ENCODE measurements at regions not wholly inside any gene's neighbourhood (a gene's known extent, or its start where the extent isn't known, plus 50 kb on each side); places are given as distances from the start of the nearest gene placed in this dataset.

DNA sequence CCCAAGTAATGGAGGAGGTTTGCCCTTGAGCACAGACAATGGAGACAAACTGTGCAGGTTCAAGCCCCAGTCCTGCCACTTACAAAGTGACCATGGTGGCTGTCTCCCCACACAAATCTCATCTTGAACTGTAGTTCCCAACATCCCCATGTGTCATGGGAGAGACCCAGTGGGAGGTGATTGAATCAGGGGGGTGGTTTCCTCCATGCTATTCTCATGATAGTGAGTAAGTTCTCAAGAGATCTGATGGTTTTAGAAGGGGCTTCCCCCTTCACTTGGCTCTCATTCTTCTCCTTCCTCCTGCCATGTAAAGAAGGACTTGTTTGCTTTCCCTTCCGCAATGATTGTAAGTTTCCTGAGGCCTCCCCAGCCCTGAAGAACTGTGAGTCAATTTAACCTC is 225.4 kb downstream of the TXNL1 start:
- Histone ChIP-seq H3K27me3 (ENCODE audit: control insufficient read depth, insufficient read depth, low read length) (no peaks in the 10 kb centered on the region), H3K9ac (ENCODE audit: low read depth, low read length) (no peak overlapping the region), H3K4me3 (ENCODE audit: low read depth, low read length) (no peak overlapping the region), H3K9me3 (ENCODE audit: control insufficient read depth, insufficient read depth, low read length) (peaks cover 14% of the 10 kb centered on the region), H3K4me1 (ENCODE audit: control insufficient read depth, insufficient read depth, low read length) (peaks cover 19% of the 10 kb centered on the region), H3K36me3 (ENCODE audit: control insufficient read depth, insufficient read depth, low read length) (no peaks in the 10 kb centered on the region), H3K27ac (ENCODE audit: low read depth, low read length) (peak overlapping the region; percentile 21)

GRCh38 chr18:56409736-56410135 is 228.7 kb downstream of the TXNL1 start:
- no peak overlapping the region for H3K27ac ChIP-seq (ENCODE audit: low read depth, low read length)
- H3K9ac ChIP-seq (ENCODE audit: low read depth, low read length): no peak overlapping the region
- peaks cover 23% of the 10 kb centered on the region for H3K9me3 ChIP-seq (ENCODE audit: control insufficient read depth, insufficient read depth, low read length)

GRCh38 chr18:56407646-56408180 is 230.7 kb downstream of the TXNL1 start:
- Histone ChIP-seq H3K4me3 (ENCODE audit: low read depth, low read length) (no peak overlapping the region), H3K9ac (ENCODE audit: low read depth, low read length) (no peak overlapping the region), H3K4me1 (ENCODE audit: control insufficient read depth, insufficient read depth, low read length) (peaks cover 21% of the 10 kb centered on the region; the same call in 1 of the 2 replicates), H3K36me3 (ENCODE audit: control insufficient read depth, insufficient read depth, low read length) (no peaks in the 10 kb centered on the region), H3K9me3 (ENCODE audit: control insufficient read depth, insufficient read depth, low read length) (peaks cover 16% of the 10 kb centered on the region), H3K27me3 (ENCODE audit: control insufficient read depth, insufficient read depth, low read length) (no peaks in the 10 kb centered on the region), H3K27ac (ENCODE audit: low read depth, low read length) (peak overlapping the region; percentile 57)

More at GRCh38 chr18:56409736-56410135, 228.7 kb downstream of the TXNL1 start:
- Histone ChIP-seq H3K4me1 (ENCODE audit: control insufficient read depth, insufficient read depth, low read length) (peaks cover 29% of the 10 kb centered on the region), H3K27me3 (ENCODE audit: control insufficient read depth, insufficient read depth, low read length) (no peaks in the 10 kb centered on the region), H3K36me3 (ENCODE audit: control insufficient read depth, insufficient read depth, low read length) (no peaks in the 10 kb centered on the region), H3K4me3 (ENCODE audit: low read depth, low read length) (no peak overlapping the region)

- Histone ChIP-seq H3K9me3 (ENCODE audit: control insufficient read depth, insufficient read depth, low read length) (peaks cover 16% of the 10 kb centered on the region), H3K27me3 (ENCODE audit: control insufficient read depth, insufficient read depth, low read length) (no peaks in the 10 kb centered on the region), H3K4me1 (ENCODE audit: control insufficient read depth, insufficient read depth, low read length) (peaks cover 10% of the 10 kb centered on the region; the same call in 1 of the 2 replicates), H3K27ac (ENCODE audit: low read depth, low read length) (no peak overlapping the region), H3K4me3 (ENCODE audit: low read depth, low read length) (no peak overlapping the region), H3K36me3 (ENCODE audit: control insufficient read depth, insufficient read depth, low read length) (no peaks in the 10 kb centered on the region), H3K9ac (ENCODE audit: low read depth, low read length) (no peak overlapping the region)
Observed at GRCh38 chr18:56402872-56403516, 235.4 kb downstream of the TXNL1 start.

- Histone ChIP-seq H3K27ac (ENCODE audit: low read depth, low read length) (no peak overlapping the region), H3K36me3 (ENCODE audit: control insufficient read depth, insufficient read depth, low read length) (no peaks in the 10 kb centered on the region), H3K4me3 (ENCODE audit: low read depth, low read length) (no peak overlapping the region), H3K4me1 (ENCODE audit: control insufficient read depth, insufficient read depth, low read length) (no peaks in the 10 kb centered on the region), H3K9me3 (ENCODE audit: control insufficient read depth, insufficient read depth, low read length) (no peaks in the 10 kb centered on the region), H3K27me3 (ENCODE audit: control insufficient read depth, insufficient read depth, low read length) (no peaks in the 10 kb centered on the region), H3K9ac (ENCODE audit: low read depth, low read length) (no peak overlapping the region)
Observed at GRCh38 chr18:56393870-56394269, 244.5 kb downstream of the TXNL1 start.

DNA sequence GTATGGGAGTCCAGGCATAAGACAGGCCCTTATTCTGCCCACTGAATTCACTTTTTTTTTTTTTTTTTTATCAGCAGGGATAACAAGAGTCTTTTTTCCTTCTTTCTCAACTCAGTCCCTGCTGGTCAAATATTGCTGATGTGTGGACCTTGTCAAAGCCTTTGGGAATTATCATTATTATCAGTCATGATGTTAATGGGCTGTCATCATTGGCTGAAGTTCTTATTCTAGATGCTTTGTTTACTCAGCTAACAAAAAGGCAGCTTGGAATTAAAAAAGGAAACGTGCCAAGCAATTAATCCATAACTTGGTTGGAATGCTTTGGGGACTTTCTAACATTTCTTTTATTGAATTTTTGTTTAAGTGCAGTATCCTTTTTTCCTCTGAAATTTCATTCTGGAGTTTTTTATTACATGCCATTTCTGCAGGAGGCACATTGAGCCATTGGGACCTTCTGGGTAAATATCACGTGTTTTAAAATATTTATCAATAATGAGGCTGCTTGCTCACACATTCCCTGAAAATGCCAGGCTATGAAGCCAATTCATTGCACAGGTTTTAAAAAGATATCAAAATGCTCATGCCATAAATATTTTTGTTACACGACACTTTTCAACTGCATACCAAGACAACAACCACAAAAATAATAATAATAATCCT is 246.3 kb downstream of the TXNL1 start:
- Histone ChIP-seq H3K4me3 (ENCODE audit: low read depth, low read length) (no peak overlapping the region), H3K36me3 (ENCODE audit: control insufficient read depth, insufficient read depth, low read length) (no peaks in the 10 kb centered on the region), H3K9me3 (ENCODE audit: control insufficient read depth, insufficient read depth, low read length) (no peaks in the 10 kb centered on the region), H3K9ac (ENCODE audit: low read depth, low read length) (no peak overlapping the region), H3K4me1 (ENCODE audit: control insufficient read depth, insufficient read depth, low read length) (no peaks in the 10 kb centered on the region), H3K27ac (ENCODE audit: low read depth, low read length) (no peak overlapping the region), H3K27me3 (ENCODE audit: control insufficient read depth, insufficient read depth, low read length) (no peaks in the 10 kb centered on the region)

GRCh38 chr18:56390626-56391025 is 247.8 kb downstream of the TXNL1 start:
- H3K9me3 ChIP-seq (ENCODE audit: control insufficient read depth, insufficient read depth, low read length): no peaks in the 10 kb centered on the region
- no peak overlapping the region for H3K27ac ChIP-seq (ENCODE audit: low read depth, low read length)
- no peak overlapping the region for H3K4me3 ChIP-seq (ENCODE audit: low read depth, low read length)
- no peaks in the 10 kb centered on the region for H3K36me3 ChIP-seq (ENCODE audit: control insufficient read depth, insufficient read depth, low read length)
- H3K9ac ChIP-seq (ENCODE audit: low read depth, low read length): no peak overlapping the region
- H3K27me3 ChIP-seq (ENCODE audit: control insufficient read depth, insufficient read depth, low read length): no peaks in the 10 kb centered on the region
- H3K4me1 ChIP-seq (ENCODE audit: control insufficient read depth, insufficient read depth, low read length): no peaks in the 10 kb centered on the region

- no peak overlapping the region for H3K4me3 ChIP-seq (ENCODE audit: low read depth, low read length)
- no peaks in the 10 kb centered on the region for H3K27me3 ChIP-seq (ENCODE audit: control insufficient read depth, insufficient read depth, low read length)
- H3K9ac ChIP-seq (ENCODE audit: low read depth, low read length): no peak overlapping the region
- H3K9me3 ChIP-seq (ENCODE audit: control insufficient read depth, insufficient read depth, low read length): no peaks in the 10 kb centered on the region
- no peaks in the 10 kb centered on the region for H3K4me1 ChIP-seq (ENCODE audit: control insufficient read depth, insufficient read depth, low read length)
- H3K36me3 ChIP-seq (ENCODE audit: control insufficient read depth, insufficient read depth, low read length): no peaks in the 10 kb centered on the region
- H3K27ac ChIP-seq (ENCODE audit: low read depth, low read length): no peak overlapping the region
Observed at GRCh38 chr18:56389190-56389589, 249.2 kb downstream of the TXNL1 start.

GRCh38 chr18:56388571-56388970 is 249.8 kb downstream of the TXNL1 start:
- H3K4me1 ChIP-seq (ENCODE audit: control insufficient read depth, insufficient read depth, low read length): no peaks in the 10 kb centered on the region
- no peaks in the 10 kb centered on the region for H3K27me3 ChIP-seq (ENCODE audit: control insufficient read depth, insufficient read depth, low read length)
- no peak overlapping the region for H3K4me3 ChIP-seq (ENCODE audit: low read depth, low read length)
- no peaks in the 10 kb centered on the region for H3K9me3 ChIP-seq (ENCODE audit: control insufficient read depth, insufficient read depth, low read length)
- no peak overlapping the region for H3K27ac ChIP-seq (ENCODE audit: low read depth, low read length)
- H3K36me3 ChIP-seq (ENCODE audit: control insufficient read depth, insufficient read depth, low read length): no peaks in the 10 kb centered on the region
- H3K9ac ChIP-seq (ENCODE audit: low read depth, low read length): no peak overlapping the region

DNA sequence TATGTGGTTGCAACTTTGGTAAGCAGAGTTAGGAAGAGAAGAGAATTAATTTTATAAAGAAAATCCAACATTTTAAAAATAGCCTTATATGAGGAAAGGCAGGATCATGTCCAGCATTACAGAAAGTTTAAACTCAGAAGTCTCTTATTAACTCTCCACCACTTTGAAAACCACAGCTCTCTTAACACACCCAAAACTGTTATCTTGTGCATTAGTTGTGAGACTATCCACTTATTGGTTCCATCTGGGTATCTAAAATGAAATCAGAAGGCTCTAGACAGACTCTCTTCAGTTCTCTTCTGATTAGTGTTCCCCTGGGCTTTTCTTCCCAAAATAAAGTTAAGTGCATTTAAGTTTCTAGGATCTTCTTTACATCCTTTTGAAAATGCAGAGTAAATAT is 251.5 kb downstream of the TXNL1 start:
- no peaks in the 10 kb centered on the region for H3K4me1 ChIP-seq (ENCODE audit: control insufficient read depth, insufficient read depth, low read length)
- H3K4me3 ChIP-seq (ENCODE audit: low read depth, low read length): no peak overlapping the region
- no peaks in the 10 kb centered on the region for H3K36me3 ChIP-seq (ENCODE audit: control insufficient read depth, insufficient read depth, low read length)
- H3K27ac ChIP-seq (ENCODE audit: low read depth, low read length): no peak overlapping the region
- H3K9ac ChIP-seq (ENCODE audit: low read depth, low read length): no peak overlapping the region
- H3K27me3 ChIP-seq (ENCODE audit: control insufficient read depth, insufficient read depth, low read length): no peaks in the 10 kb centered on the region
- H3K9me3 ChIP-seq (ENCODE audit: control insufficient read depth, insufficient read depth, low read length): no peaks in the 10 kb centered on the region

- no peaks in the 10 kb centered on the region for H3K9me3 ChIP-seq (ENCODE audit: control insufficient read depth, insufficient read depth, low read length)
- no peaks in the 10 kb centered on the region for H3K4me1 ChIP-seq (ENCODE audit: control insufficient read depth, insufficient read depth, low read length)
- H3K9ac ChIP-seq (ENCODE audit: low read depth, low read length): no peak overlapping the region
- H3K27ac ChIP-seq (ENCODE audit: low read depth, low read length): no peak overlapping the region
- H3K27me3 ChIP-seq (ENCODE audit: control insufficient read depth, insufficient read depth, low read length): no peaks in the 10 kb centered on the region
- H3K36me3 ChIP-seq (ENCODE audit: control insufficient read depth, insufficient read depth, low read length): no peaks in the 10 kb centered on the region
- no peak overlapping the region for H3K4me3 ChIP-seq (ENCODE audit: low read depth, low read length)
Observed at GRCh38 chr18:56383349-56383748, 255.0 kb downstream of the TXNL1 start.

Data from HUES48 (cell line).